ENCODE measurements at regions not wholly inside any gene's neighbourhood (a gene's known extent, or its start where the extent isn't known, plus 50 kb on each side); places are given as distances from the start of the nearest gene placed in this dataset.

DNA sequence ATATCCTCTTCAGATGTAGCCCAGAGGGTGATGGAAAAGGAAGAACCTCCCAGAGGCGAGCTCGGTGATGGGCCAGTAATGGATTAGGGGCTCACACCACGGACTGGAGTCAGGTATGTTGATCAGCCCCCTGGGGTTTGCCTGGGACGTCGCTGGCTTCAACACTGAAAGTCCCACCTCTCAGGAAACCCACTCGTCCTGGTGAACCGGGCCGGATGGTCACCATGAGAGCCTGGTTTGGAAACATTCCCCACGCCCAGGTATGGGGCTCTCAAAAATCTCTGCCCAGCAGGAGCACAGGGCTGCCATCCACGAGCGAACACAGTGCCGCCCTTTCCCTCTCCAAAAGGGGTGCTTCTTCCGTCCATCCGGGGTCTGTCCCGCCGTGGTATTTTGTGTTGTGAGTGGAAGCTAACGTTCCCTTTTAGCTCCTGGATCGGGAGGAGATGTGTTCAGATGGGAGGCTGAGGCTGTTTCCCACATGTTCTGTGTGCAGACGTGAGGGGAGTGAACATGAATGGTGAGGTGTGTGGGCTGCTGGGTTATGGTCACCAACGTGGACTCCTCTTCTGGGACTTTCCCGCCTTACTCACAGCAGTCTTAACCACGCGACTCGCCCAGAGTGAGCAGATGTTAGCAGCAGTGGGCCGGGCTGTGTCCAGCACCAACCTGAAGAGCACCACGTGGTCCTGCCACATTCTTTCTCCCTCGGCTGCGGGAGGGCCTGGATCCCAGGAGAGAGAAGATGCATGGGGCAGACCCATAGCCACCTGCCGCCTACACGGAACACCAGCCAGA lies 139.2 kb downstream of the KIF26A start:
- Histone ChIP-seq H3K27me3 (ENCODE audit: control insufficient read depth in 2 of 2, insufficient read depth in 2 of 2, low read length in 2 of 2) (no peaks in the 10 kb centered on the region), H3K4me3 (ENCODE audit: low read length in 2 of 2) (no peak overlapping the region), H3K9me3 (ENCODE audit: control insufficient read depth in 2 of 2, low read length in 2 of 2) (no peaks in the 10 kb centered on the region), H3K4me1 (ENCODE audit: control insufficient read depth in 2 of 2, insufficient read depth in 2 of 2, low read length in 2 of 2) (peaks cover 17 to 21% of the 10 kb centered on the region in 2 donors), H3K9ac (ENCODE audit: low read depth in 1 of 2, low read length in 2 of 2) (no peak overlapping the region), H3K27ac (ENCODE audit: low read depth in 2 of 2, low read length in 2 of 2) (no peak overlapping the region), H3K36me3 (ENCODE audit: control insufficient read depth in 2 of 2, insufficient read depth in 2 of 2, low read length in 2 of 2) (no peaks in the 10 kb centered on the region)

DNA sequence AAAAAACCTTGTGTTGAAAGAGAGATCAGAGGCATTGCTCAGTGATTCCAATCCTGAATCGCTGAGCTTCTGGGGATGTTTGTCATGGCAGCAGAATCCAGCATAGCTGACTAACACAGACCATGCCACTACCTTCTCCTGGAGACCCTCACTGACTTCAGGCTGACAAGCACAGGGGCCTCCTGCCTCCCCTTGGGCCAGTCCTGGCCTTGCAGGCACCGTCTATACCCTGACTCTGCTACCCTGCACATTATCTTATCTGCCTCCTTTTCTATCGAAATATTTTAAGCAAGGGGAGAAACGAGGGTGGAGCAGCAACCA lies 139.8 kb downstream of the KIF26A start:
- Histone ChIP-seq H3K9me3 (ENCODE audit: control insufficient read depth in 2 of 2, low read length in 2 of 2) (no peaks in the 10 kb centered on the region), H3K36me3 (ENCODE audit: control insufficient read depth in 2 of 2, insufficient read depth in 2 of 2, low read length in 2 of 2) (no peaks in the 10 kb centered on the region), H3K4me3 (ENCODE audit: low read length in 2 of 2) (no peak overlapping the region), H3K27ac (ENCODE audit: low read depth in 2 of 2, low read length in 2 of 2) (no peak overlapping the region), H3K27me3 (ENCODE audit: control insufficient read depth in 2 of 2, insufficient read depth in 2 of 2, low read length in 2 of 2) (no peaks in the 10 kb centered on the region), H3K4me1 (ENCODE audit: control insufficient read depth in 2 of 2, insufficient read depth in 2 of 2, low read length in 2 of 2) (peaks cover 22 to 27% of the 10 kb centered on the region in 2 donors), H3K9ac (ENCODE audit: low read depth in 1 of 2, low read length in 2 of 2) (no peak overlapping the region)

DNA sequence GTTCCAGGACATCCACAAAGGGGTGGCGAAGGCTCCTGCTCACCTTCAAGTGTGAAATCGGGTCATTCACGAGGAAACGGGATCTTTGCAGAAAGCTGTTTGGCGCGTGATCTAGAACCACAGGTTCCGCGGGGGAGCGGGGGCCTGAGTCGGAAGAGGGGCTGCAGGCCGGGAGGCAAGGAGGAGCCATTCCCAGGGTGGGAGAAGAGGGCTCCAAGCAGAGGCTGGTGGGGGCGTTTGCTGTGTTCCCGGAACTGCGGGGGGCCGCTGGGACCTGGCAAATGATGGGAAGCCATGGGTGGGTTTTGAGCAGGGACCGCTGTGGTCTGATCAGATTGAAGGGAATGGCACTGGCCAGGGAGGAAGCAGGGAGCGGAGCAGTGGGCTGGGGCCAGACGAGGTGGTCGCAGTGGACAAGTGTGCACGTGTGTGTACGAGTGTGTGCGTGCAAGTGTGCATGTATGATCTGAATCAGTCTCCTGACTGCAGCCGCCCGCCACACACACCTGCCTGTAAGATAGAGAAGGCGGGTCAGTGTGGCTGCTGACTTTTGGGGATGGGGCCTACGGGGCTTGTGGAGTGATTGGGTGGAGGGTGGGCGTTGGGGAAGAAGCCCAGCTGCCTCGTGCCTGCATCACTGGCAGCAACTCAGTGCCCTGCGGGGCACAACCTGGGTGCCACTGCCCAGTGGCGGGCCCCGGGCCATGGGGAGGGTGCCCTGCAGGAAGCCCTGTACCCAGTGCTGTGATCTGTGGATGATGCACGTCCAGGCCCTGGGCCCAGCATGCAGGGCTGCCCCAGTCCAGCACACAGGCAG lies 141.9 kb downstream of the KIF26A start:
- Histone ChIP-seq H3K4me3 (ENCODE audit: low read length in 2 of 2) (no peak overlapping the region), H3K4me1 (ENCODE audit: control insufficient read depth in 2 of 2, insufficient read depth in 2 of 2, low read length in 2 of 2) (peaks cover 36 to 44% of the 10 kb centered on the region in 2 donors), H3K27ac (ENCODE audit: low read depth in 2 of 2, low read length in 2 of 2) (no peak overlapping the region), H3K9me3 (ENCODE audit: control insufficient read depth in 2 of 2, low read length in 2 of 2) (no peaks in the 10 kb centered on the region), H3K27me3 (ENCODE audit: control insufficient read depth in 2 of 2, insufficient read depth in 2 of 2, low read length in 2 of 2) (no peaks in the 10 kb centered on the region), H3K9ac (ENCODE audit: low read depth in 1 of 2, low read length in 2 of 2) (no peak overlapping the region), H3K36me3 (ENCODE audit: control insufficient read depth in 2 of 2, insufficient read depth in 2 of 2, low read length in 2 of 2) (no peaks in the 10 kb centered on the region)

DNA sequence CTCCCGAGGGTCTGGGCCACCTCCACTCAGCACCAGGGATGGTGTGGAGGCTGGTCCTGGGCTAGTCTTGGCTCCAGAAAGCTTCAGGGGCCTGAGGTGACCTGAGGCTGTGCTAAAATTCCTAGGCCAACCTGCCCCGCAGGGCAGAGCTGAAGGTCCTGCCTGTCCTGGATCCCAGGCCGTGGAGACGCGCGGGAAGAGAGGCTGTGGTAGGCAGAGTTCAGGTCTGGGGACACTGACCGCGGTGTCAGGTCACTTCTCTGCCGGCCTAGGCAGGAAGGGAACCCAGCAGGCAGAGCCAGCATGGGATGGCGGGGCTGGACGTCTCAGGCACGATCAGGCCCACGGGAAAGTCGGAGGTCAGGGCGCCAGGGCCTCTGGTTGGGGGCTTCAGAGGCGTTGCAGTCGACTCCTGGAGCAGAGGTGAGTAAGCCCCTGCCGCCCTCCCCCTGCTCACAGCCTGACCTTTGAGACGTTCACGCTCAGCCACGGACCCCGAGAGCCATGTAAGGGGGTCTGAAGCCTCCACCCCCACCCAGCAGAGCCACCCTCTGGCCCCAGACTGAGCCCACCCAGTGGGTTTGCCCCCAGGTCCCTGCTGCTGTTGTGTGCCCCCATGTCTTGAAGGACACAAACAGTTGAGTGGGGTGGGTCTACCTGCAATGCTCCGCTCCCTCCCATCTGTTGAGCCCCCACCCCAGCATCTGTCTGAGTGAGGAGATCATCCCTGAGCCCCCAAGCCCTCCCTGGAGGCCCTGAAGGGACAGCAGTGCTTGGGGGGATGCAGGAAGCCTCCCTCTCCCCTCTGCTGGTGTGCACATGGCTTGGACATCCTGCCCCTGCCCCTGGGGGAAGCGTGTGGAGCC lies 142.7 kb downstream of the KIF26A start:
- peak overlapping the region in 1 of 2 donors; percentile 80 for H3K9ac ChIP-seq (ENCODE audit: low read depth in 1 of 2, low read length in 2 of 2)
- no peaks in the 10 kb centered on the region for H3K27me3 ChIP-seq (ENCODE audit: control insufficient read depth in 2 of 2, insufficient read depth in 2 of 2, low read length in 2 of 2)
- H3K9me3 ChIP-seq (ENCODE audit: control insufficient read depth in 2 of 2, low read length in 2 of 2), result no peaks in the 10 kb centered on the region
- H3K4me1 ChIP-seq (ENCODE audit: control insufficient read depth in 2 of 2, insufficient read depth in 2 of 2, low read length in 2 of 2), result peaks cover 36 to 43% of the 10 kb centered on the region in 2 donors
- H3K36me3 ChIP-seq (ENCODE audit: control insufficient read depth in 2 of 2, insufficient read depth in 2 of 2, low read length in 2 of 2), result no peaks in the 10 kb centered on the region
- H3K27ac ChIP-seq (ENCODE audit: low read depth in 2 of 2, low read length in 2 of 2), result peak overlapping the region; percentile 96 to 98
- no peak overlapping the region for H3K4me3 ChIP-seq (ENCODE audit: low read length in 2 of 2)

DNA sequence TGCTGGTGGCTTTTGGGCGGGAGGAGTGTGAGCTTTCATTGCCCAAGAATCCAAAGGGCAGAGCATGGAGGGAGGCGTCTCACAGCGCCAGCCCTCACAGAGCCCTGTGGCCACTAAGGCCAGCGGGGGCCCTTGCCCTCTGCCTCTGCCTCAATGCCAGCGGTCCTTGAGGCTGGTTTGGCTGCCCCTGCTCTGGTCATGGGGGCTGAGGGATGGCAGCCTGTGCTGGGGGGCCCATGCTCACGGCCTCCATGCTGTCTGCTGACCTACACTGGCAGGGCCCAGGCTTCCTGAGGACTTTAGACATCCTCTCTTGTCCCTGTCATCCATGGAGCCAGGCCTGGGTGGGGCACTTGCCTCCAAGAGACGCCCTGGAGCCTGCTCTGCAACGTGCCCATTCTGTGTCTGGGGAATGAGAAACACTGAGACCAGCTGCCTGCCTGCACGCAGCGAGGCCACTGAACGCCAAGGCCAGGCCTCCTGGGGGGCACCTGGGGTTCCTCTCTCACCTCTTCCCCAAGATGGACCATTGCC lies 143.4 kb downstream of the KIF26A start:
- Histone ChIP-seq H3K9me3 (ENCODE audit: control insufficient read depth in 2 of 2, low read length in 2 of 2) (no peaks in the 10 kb centered on the region), H3K4me1 (ENCODE audit: control insufficient read depth in 2 of 2, insufficient read depth in 2 of 2, low read length in 2 of 2) (peaks cover 33 to 43% of the 10 kb centered on the region in 2 donors), H3K27me3 (ENCODE audit: control insufficient read depth in 2 of 2, insufficient read depth in 2 of 2, low read length in 2 of 2) (no peaks in the 10 kb centered on the region), H3K36me3 (ENCODE audit: control insufficient read depth in 2 of 2, insufficient read depth in 2 of 2, low read length in 2 of 2) (no peaks in the 10 kb centered on the region), H3K4me3 (ENCODE audit: low read length in 2 of 2) (peak overlapping the region in 1 of 2 donors; percentile 49), H3K27ac (ENCODE audit: low read depth in 2 of 2, low read length in 2 of 2) (peak overlapping the region; percentile 96 to 98), H3K9ac (ENCODE audit: low read depth in 1 of 2, low read length in 2 of 2) (peak overlapping the region in 1 of 2 donors; percentile 80)

DNA sequence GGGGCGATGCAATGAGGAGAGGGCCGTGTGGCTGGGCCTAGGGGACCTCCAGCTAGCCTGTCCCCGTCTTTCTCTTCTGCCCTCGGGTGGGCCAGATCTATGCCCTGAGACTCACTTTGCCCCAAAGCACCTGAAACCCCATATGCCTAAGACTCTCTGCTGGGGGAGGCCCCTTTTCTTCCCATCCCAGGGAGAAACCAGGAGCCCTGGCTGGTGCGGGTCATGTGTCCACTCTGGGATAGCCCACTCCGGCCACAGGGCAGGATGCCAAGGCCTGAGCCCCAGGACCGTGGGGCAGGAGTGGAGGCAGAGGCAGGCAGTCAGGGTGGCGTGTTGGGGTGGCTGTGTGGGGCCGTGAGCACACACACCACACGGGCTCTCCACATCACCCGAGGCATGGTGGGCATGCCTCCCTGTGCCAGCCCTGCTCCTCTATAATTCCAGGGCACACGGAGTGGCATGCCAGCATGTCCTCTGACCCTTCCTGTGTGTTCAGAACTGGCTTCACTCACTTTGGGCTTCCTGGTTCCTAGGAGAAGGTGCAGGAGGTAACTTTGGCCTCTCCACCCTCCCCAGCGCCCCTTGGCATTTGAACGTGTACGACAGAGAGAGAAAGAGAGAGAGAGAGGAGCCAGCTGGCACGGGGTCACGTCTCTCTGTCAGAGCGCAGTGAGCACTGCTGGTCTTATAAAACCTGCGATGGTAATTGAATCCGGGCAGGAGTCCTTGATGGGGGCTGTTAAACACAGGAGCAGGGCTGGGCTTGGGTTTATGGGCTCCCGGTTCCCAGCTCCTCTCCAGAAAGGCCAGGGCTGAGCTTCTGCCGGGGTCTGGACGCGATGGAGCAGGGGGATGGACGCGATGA lies 144.2 kb downstream of the KIF26A start:
- H3K27ac ChIP-seq (ENCODE audit: low read depth in 2 of 2, low read length in 2 of 2), result peak overlapping the region; percentile 96 to 98
- no peaks in the 10 kb centered on the region for H3K36me3 ChIP-seq (ENCODE audit: control insufficient read depth in 2 of 2, insufficient read depth in 2 of 2, low read length in 2 of 2)
- H3K9ac ChIP-seq (ENCODE audit: low read depth in 1 of 2, low read length in 2 of 2), result peak overlapping the region; percentile 60 to 80
- H3K4me1 ChIP-seq (ENCODE audit: control insufficient read depth in 2 of 2, insufficient read depth in 2 of 2, low read length in 2 of 2), result peaks cover 33 to 43% of the 10 kb centered on the region in 2 donors
- H3K4me3 ChIP-seq (ENCODE audit: low read length in 2 of 2), result peak overlapping the region; percentile 33 to 67
- H3K9me3 ChIP-seq (ENCODE audit: control insufficient read depth in 2 of 2, low read length in 2 of 2), result no peaks in the 10 kb centered on the region
- no peaks in the 10 kb centered on the region for H3K27me3 ChIP-seq (ENCODE audit: control insufficient read depth in 2 of 2, insufficient read depth in 2 of 2, low read length in 2 of 2)

DNA sequence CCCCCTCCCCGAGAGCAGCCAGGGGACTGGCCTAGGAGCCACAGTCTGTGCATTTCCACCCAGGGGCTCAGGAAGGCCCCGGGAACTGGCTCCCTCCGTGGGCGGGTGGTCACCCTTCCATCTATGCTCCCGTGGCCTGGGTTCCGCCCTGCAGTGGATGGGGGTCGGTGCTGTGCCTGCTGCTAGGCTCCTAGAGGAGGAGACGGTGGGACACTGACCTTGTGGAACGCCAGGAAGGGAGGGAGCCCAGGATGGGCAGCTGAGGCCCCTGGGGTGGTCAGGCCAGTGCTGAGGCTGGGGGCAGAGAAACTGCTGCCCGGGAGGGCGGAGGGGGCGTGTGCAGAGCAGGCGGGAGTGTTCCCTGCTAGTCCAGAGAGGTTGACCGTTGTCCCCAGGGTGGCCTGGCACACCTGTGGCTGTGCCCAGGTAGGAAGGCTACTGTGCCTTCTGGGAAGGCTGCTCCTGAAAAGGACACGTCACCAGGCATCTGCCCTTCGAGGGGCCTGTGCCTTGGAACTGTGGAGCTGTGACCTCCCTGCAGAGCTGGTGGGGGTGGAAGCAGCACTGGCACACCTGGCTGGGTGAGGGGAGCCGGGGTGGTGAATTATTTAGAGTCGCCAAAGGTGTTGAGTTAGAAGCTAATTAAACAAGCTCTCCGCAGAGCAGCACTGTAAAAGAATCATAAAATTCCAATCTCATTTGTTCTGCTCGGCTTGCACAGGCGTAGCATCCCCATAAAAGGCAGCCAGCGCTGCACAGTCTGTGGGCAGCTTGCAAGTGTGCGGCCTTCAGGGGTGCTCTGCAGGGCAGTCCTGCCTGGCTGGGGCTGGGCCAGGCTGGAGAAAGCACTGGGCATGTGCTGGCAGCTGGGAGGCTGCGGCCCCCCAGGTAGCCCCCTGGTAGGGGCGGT lies 145.1 kb downstream of the KIF26A start:
- Histone ChIP-seq H3K27me3 (ENCODE audit: control insufficient read depth in 2 of 2, insufficient read depth in 2 of 2, low read length in 2 of 2) (no peaks in the 10 kb centered on the region), H3K4me1 (ENCODE audit: control insufficient read depth in 2 of 2, insufficient read depth in 2 of 2, low read length in 2 of 2) (peaks cover 33 to 43% of the 10 kb centered on the region in 2 donors), H3K9me3 (ENCODE audit: control insufficient read depth in 2 of 2, low read length in 2 of 2) (no peaks in the 10 kb centered on the region), H3K4me3 (ENCODE audit: low read length in 2 of 2) (peak overlapping the region; percentile 33 to 67), H3K27ac (ENCODE audit: low read depth in 2 of 2, low read length in 2 of 2) (peak overlapping the region; percentile 96 to 98), H3K9ac (ENCODE audit: low read depth in 1 of 2, low read length in 2 of 2) (peak overlapping the region; percentile 41 to 80), H3K36me3 (ENCODE audit: control insufficient read depth in 2 of 2, insufficient read depth in 2 of 2, low read length in 2 of 2) (no peaks in the 10 kb centered on the region)

DNA sequence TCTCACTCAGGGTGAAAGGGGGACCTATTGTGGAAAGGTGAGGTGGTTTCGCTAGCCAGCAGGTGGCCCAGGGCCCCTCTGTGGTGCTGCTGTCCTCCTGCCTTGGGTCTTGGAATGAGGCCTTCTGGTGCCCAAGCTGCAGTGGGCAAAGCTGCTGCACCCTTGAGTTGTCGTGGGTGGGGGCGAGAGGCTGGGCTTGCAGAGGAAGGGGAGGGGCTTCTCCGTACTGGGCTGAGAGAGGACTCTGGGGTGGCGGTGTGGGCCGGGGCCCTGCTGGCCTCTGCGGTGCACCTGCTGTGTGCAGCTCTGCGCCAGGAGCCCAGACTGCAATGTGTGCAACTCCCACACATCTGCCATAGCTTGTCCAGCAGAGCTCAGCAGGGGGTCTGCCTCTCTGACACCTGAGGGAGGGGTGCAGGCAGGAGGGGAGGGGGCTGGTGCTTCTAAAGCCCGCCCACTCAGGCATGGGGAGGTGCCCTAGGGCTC lies 145.8 kb downstream of the KIF26A start:
- Histone ChIP-seq H3K27ac (ENCODE audit: low read depth in 2 of 2, low read length in 2 of 2) (peak overlapping the region; percentile 96 to 98), H3K9me3 (ENCODE audit: control insufficient read depth in 2 of 2, low read length in 2 of 2) (no peaks in the 10 kb centered on the region), H3K4me1 (ENCODE audit: control insufficient read depth in 2 of 2, insufficient read depth in 2 of 2, low read length in 2 of 2) (peaks cover 33 to 43% of the 10 kb centered on the region in 2 donors), H3K36me3 (ENCODE audit: control insufficient read depth in 2 of 2, insufficient read depth in 2 of 2, low read length in 2 of 2) (no peaks in the 10 kb centered on the region), H3K4me3 (ENCODE audit: low read length in 2 of 2) (peak overlapping the region in 1 of 2 donors; percentile 26), H3K27me3 (ENCODE audit: control insufficient read depth in 2 of 2, insufficient read depth in 2 of 2, low read length in 2 of 2) (no peaks in the 10 kb centered on the region), H3K9ac (ENCODE audit: low read depth in 1 of 2, low read length in 2 of 2) (peak overlapping the region in 1 of 2 donors; percentile 58)
